HG03354 (cell line): ENCODE measurements at regions not wholly inside any gene's neighbourhood (a gene's known extent, or its start where the extent isn't known, plus 50 kb on each side); places are given as distances from the start of the nearest gene placed in this dataset.
"Not testable (repeated sequence)": the region's sequence is repeated elsewhere in the genome, so short reads cannot be mapped to it uniquely, and the experiment has no call there.

Source experiments
- ATAC-seq: cut with Tn5 transposase; IDR thresholded peaks from one replicate; pipeline ENCODE4 v1.9.1; 2021; ENCODE audit warnings: mild to moderate bottlenecking; ENCODE audit not compliant: unreplicated experiment, poor library complexity, severe bottlenecking

- ATAC-seq, result no peak
Observed at GRCh38 chr7:68969571-68969970, 628.7 kb upstream of the AUTS2 start.

- no peak for ATAC-seq
Observed at GRCh38 chr7:68971634-68972340, 626.5 kb upstream of the AUTS2 start.

GRCh38 chr7:68977385-68978055 lies 620.8 kb upstream of the AUTS2 start:
- ATAC-seq, result no peak

- no peak for ATAC-seq
Observed at GRCh38 chr7:68978710-68979109, 619.6 kb upstream of the AUTS2 start.

- ATAC-seq, result no peak
Observed at GRCh38 chr7:68980011-68980410, 618.3 kb upstream of the AUTS2 start.

GRCh38 chr7:68980432-68980831 lies 617.8 kb upstream of the AUTS2 start:
- ATAC-seq, result not testable (repeated sequence)

GRCh38 chr7:68984306-68984705 lies 614.0 kb upstream of the AUTS2 start:
- ATAC-seq, result no peak

- ATAC-seq, result no peak
Observed at GRCh38 chr7:68994841-68995240, 603.4 kb upstream of the AUTS2 start.

- ATAC-seq, result no peak
Observed at GRCh38 chr7:68998136-68998535, 600.1 kb upstream of the AUTS2 start.

- no peak for ATAC-seq
Observed at GRCh38 chr7:69002416-69002815, 595.9 kb upstream of the AUTS2 start.

GRCh38 chr7:69012149-69012548 lies 586.1 kb upstream of the AUTS2 start:
- ATAC-seq, result no peak

- ATAC-seq, result no peak
Observed at GRCh38 chr7:69017208-69017607, 581.1 kb upstream of the AUTS2 start.

- no peak for ATAC-seq
Observed at GRCh38 chr7:69018200-69018599, 580.1 kb upstream of the AUTS2 start.

GRCh38 chr7:69019437-69019836 lies 578.8 kb upstream of the AUTS2 start:
- ATAC-seq, result no peak

- no peak for ATAC-seq
Observed at GRCh38 chr7:69020536-69020935, 577.7 kb upstream of the AUTS2 start.

GRCh38 chr7:69025249-69025648 lies 573.0 kb upstream of the AUTS2 start:
- no peak for ATAC-seq

- ATAC-seq, result no peak
Observed at GRCh38 chr7:69032848-69033247, 565.4 kb upstream of the AUTS2 start.

GRCh38 chr7:69035826-69036225 lies 562.4 kb upstream of the AUTS2 start:
- no peak for ATAC-seq

GRCh38 chr7:69036301-69036700 lies 562.0 kb upstream of the AUTS2 start:
- ATAC-seq, result no peak

- ATAC-seq, result no peak
Observed at GRCh38 chr7:69038915-69039314, 559.4 kb upstream of the AUTS2 start.

GRCh38 chr7:69042138-69042537 lies 556.1 kb upstream of the AUTS2 start:
- no peak for ATAC-seq
